ENCODE measurements at regions not wholly inside any gene's neighbourhood (a gene's known extent, or its start where the extent isn't known, plus 50 kb on each side); places are given as distances from the start of the nearest gene placed in this dataset.

DNA sequence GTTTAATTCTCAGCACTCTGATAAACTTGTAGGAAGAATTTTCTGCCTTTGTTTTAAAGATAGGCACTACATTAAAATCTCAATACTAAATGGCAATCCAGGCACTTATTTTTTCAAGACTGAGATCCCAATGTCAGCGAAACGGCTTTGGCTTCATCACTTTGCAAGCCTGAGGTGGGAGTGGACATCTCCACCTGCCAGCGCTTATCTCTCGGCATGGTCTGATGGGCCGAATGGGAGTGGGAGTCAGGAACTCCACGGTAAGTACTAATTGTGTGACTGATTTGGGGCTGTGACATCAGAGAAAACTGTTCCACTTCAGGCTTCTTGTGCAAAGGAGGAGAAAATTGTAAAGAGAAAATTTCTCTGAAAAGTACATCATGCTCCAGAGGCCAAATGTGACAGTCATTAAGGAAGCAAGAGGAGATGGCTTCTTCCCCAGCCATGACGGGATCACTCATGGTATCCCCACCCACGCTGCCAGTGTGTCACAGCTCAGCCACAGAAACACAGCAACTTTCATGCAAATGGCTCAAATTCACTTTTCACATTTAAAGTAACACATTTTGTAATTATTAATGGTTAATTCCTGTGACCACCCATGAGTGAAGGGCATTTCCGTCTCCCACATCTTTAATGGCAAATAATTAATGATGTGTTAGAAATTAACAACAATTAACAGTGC lies 385.5 kb upstream of the HNRNPA3 start:
- H3K27ac Mint-ChIP-seq: peak overlapping the region; percentile 87
- ATAC-seq: peak; percentile 53
- H3K4me3 Mint-ChIP-seq: peak overlapping the region; percentile 55
- peaks cover 1% of the 10 kb centered on the region for H3K27me3 Mint-ChIP-seq
- no peaks in the 10 kb centered on the region for H3K9me3 Mint-ChIP-seq
- DNase-seq: peak; percentile 61
- no peaks in the 10 kb centered on the region for H3K36me3 Mint-ChIP-seq (ENCODE audit: low read depth)
- peaks cover 53% of the 10 kb centered on the region for H3K4me1 Mint-ChIP-seq

DNA sequence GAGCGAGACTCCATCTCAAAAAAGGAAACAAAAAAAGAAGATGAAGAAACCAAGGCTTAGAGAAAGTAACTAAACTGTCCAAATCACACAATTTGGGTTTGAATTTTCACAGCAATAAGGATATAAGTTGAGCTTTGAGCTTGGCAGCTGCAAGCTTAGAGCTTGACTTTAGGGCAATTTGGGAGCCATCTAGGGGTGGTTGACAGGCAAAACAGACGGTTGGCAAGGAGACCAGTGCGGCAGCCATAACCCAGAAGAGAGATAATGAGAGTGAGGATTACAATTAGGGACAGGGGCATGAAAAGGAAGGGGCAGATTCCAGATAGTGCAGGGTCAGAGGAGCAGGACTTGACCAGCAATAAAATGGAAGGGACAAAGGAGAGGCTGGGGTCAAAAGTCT lies 382.2 kb upstream of the HNRNPA3 start:
- peaks cover 1% of the 10 kb centered on the region for H3K27me3 Mint-ChIP-seq
- H3K27ac Mint-ChIP-seq: no peak overlapping the region
- no peaks in the 10 kb centered on the region for H3K36me3 Mint-ChIP-seq (ENCODE audit: low read depth)
- ATAC-seq (peak; percentile 24), DNase-seq (no peak)
- no peak overlapping the region for H3K4me3 Mint-ChIP-seq
- peaks cover 30% of the 10 kb centered on the region for H3K4me1 Mint-ChIP-seq
- H3K9me3 Mint-ChIP-seq: no peaks in the 10 kb centered on the region

DNA sequence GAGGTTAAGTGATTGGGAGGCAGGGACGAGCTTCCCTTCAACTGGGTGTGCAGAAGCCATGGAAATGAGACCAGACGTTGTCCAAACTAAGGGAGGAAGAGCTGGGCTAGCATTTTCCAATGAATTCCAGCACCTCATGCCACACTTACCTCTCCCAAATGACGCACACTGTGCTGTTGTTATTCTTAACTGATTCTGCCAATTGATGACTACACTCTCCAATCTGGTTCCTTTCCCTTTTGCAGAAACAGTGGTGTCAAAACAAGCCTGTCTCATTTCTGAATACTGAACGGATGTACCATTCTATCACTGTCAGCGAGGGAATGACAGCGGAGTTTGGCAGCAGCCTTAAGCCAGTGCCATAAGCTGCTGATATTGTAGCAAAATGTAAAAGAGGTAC lies 380.5 kb upstream of the HNRNPA3 start:
- Mint-ChIP-seq H3K27me3 (peaks cover 1% of the 10 kb centered on the region), H3K4me3 (no peak overlapping the region), H3K27ac (no peak overlapping the region), H3K9me3 (peaks cover 5% of the 10 kb centered on the region), H3K4me1 (peaks cover 14% of the 10 kb centered on the region), H3K36me3 (ENCODE audit: low read depth) (no peaks in the 10 kb centered on the region)
- no peak for ATAC-seq
- no peak for DNase-seq

DNA sequence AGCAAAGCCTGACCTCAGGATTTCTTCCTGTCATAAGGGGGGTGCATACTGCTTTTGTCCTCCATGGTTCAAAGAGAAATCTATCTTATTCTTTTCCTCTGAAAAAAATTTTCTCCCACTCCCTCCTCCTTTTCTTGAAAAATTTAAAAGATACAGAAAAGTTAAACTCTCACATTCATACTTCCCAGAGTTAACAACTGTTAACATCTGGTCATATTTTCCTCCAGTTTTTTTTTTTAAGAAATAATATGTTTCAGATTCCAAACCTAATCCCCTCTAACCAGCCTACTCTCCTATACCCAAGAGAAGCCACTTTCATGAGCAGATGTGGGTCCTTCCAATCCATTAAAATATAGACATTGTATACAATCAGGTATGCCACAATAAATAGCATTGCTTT lies 378.9 kb upstream of the HNRNPA3 start:
- peaks cover 5% of the 10 kb centered on the region for H3K4me1 Mint-ChIP-seq
- peaks cover 1% of the 10 kb centered on the region for H3K27me3 Mint-ChIP-seq
- H3K4me3 Mint-ChIP-seq: no peak overlapping the region
- ATAC-seq (no peak), DNase-seq (no peak)
- H3K9me3 Mint-ChIP-seq: peaks cover 5% of the 10 kb centered on the region
- H3K27ac Mint-ChIP-seq: no peak overlapping the region
- no peaks in the 10 kb centered on the region for H3K36me3 Mint-ChIP-seq (ENCODE audit: low read depth)

DNA sequence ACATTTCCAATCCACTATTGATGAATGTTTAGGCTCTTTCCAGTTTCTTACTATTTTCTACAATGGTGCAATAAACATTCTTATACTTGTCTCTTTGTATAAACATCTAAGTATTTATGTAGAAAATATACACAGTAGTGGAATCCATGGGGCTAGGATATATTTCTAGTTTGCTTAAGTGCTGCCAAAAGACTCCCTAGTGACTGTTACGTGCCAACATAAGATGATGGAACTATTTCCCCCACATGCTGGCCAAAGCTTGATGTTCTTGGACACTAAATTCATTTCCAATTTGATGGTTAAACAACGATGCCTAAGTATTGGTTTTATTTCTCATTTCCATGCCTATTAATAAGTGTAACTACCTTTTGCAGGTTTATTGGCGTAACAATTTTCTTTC lies 378.4 kb upstream of the HNRNPA3 start:
- Mint-ChIP-seq H3K4me1 (peaks cover 5% of the 10 kb centered on the region), H3K27me3 (peaks cover 1% of the 10 kb centered on the region), H3K27ac (no peak overlapping the region), H3K36me3 (ENCODE audit: low read depth) (no peaks in the 10 kb centered on the region), H3K4me3 (no peak overlapping the region), H3K9me3 (peaks cover 5% of the 10 kb centered on the region)
- DNase-seq: no peak
- ATAC-seq: no peak

DNA sequence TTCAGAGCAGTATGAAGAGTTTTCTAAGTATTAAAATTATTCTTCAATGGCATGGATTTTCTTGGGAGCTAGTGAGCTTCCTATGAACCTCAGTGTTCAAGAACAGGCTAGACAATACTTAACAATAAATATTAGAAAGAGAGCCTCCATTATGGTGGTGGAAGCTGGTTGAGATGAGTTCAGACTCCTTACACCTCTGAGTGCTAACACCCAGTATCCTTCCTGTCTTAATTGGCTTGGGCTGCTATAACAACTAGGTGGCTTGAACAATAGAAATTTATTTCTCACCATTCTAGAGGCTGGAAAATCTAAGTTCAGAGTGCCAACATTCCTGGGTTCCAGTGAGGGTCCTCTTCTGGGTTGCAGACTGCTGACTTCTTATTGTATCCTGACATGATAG lies 369.4 kb upstream of the HNRNPA3 start:
- Mint-ChIP-seq H3K4me1 (peaks cover 8% of the 10 kb centered on the region), H3K9me3 (no peaks in the 10 kb centered on the region), H3K27me3 (no peaks in the 10 kb centered on the region), H3K4me3 (no peak overlapping the region), H3K36me3 (ENCODE audit: low read depth) (no peaks in the 10 kb centered on the region), H3K27ac (no peak overlapping the region)
- no peak for DNase-seq
- ATAC-seq: no peak

DNA sequence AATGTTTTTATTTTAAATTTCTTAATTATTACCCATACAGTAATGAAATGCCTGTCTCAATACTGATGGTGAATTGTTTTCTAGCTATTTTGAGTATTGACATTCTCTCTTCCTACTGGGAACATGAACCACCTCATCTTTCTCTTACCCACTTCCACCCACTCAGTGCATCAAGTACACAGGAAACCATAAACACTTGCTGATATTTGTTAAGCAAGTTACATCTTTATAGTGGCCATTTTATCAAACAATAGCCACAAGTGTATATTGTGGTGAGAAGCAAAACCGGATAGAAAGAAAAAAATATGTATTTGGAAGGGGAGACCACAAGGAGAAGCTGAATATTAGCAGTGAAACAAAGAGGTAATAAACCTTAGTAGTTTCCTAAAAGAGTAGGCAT lies 368.1 kb upstream of the HNRNPA3 start:
- peaks cover 8% of the 10 kb centered on the region for H3K4me1 Mint-ChIP-seq
- no peak for ATAC-seq

DNA sequence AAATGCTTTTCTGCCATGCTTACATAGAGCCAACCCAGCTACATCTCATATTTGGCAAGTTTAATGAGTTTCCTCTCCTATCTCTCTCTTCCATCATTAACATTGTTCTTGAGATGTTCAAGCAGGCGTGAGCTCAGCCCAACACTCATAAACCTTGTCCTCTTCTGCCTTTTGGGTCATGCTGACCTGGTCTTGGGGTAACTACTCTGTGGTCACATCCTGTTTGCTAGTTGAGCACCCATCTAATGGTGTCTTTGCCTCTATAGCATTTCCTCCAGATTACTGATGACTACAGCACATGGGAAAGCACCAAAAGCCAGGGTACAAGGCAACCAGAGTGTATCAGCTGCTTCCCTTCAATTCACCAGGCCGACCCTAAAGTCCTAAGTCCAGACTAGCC lies 366.9 kb upstream of the HNRNPA3 start:
- H3K27ac Mint-ChIP-seq: no peak overlapping the region
- DNase-seq (no peak), ATAC-seq (no peak)
- peaks cover 8% of the 10 kb centered on the region for H3K4me1 Mint-ChIP-seq
- no peaks in the 10 kb centered on the region for H3K27me3 Mint-ChIP-seq
- no peaks in the 10 kb centered on the region for H3K36me3 Mint-ChIP-seq (ENCODE audit: low read depth)
- H3K9me3 Mint-ChIP-seq: no peaks in the 10 kb centered on the region
- H3K4me3 Mint-ChIP-seq: no peak overlapping the region

More for the DNA sequence above, 368.1 kb upstream of the HNRNPA3 start:
- H3K27ac Mint-ChIP-seq: no peak overlapping the region
- H3K9me3 Mint-ChIP-seq: no peaks in the 10 kb centered on the region
- DNase-seq: no peak
- no peaks in the 10 kb centered on the region for H3K36me3 Mint-ChIP-seq (ENCODE audit: low read depth)
- no peak overlapping the region for H3K4me3 Mint-ChIP-seq
- no peaks in the 10 kb centered on the region for H3K27me3 Mint-ChIP-seq

DNA sequence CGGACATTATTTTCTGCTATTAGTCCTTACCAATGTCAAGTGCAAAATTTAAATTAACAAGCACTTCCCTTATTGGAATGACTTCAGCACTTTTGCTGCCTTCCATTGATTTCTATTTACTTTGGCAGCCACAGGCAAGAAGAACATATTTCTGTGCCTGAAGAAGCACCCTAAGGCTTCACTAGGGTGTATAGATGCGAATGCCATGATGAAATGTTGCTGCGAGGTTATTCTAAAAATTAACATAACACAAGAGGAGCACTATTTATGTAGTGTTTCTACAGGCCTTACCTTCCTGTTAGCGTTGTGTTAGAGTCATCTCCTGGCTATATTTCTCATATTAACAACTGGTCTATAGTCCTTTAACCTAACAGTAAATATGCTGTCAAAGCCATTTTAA lies 365.0 kb upstream of the HNRNPA3 start:
- Mint-ChIP-seq H3K27ac (no peak overlapping the region), H3K36me3 (ENCODE audit: low read depth) (no peaks in the 10 kb centered on the region), H3K4me3 (no peak overlapping the region), H3K9me3 (no peaks in the 10 kb centered on the region), H3K4me1 (peaks cover 16% of the 10 kb centered on the region), H3K27me3 (no peaks in the 10 kb centered on the region)
- no peak for DNase-seq
- no peak for ATAC-seq

DNA sequence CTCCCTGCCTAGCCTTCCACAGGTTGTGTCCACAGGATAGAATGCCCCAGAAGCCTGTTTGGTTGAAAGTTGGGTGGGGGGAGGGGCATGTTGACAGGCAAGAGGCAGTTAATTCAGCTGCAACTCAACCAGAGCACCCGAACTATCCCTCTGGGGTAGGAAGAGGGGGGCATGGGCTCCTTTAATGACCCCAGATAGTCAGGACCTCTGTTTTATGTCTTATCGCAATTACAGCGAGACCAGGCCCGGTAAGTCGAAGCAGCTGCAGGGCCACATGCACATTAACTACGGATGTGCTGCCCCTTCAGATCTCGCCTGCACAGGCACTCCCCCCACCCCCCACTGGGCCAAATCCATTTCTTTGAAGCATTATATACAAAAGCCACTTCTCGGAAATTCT lies 363.8 kb upstream of the HNRNPA3 start:
- Mint-ChIP-seq H3K9me3 (no peaks in the 10 kb centered on the region), H3K27ac (no peak overlapping the region), H3K27me3 (no peaks in the 10 kb centered on the region), H3K36me3 (ENCODE audit: low read depth) (no peaks in the 10 kb centered on the region), H3K4me1 (peaks cover 22% of the 10 kb centered on the region), H3K4me3 (no peak overlapping the region)
- DNase-seq: no peak
- no peak for ATAC-seq

DNA sequence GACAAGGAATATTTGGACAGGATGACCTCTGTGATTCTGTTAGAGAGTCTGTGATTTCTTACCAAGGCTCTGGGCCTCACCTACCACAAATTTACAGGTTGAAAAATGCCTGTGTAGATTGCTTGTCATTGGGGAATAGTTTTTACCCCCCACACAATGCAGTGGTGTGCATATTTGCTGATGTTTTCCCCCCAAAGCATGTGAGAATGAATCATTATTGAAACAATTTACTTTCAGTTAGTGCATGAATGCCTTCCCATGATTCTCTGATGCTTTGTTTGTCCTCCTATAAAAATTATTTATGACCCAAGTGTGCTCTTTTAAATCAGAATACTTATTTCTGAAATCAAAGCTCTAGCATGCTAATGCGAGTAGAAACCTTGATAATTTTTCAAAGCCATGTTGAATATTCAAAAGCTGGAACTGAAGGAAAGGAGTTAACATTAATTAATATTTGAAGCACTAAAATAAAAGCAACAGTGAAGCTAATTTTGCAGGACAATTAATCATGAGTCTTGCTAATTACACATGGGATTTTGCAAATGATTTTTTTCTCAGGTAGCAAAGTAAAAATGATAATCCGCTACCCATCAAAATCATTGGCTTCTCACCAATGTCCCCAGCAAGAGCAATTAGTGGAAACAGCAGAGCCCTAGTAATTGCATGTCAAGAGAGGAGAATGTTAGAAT lies 361.2 kb upstream of the HNRNPA3 start:
- H3K36me3 Mint-ChIP-seq (ENCODE audit: low read depth): no peaks in the 10 kb centered on the region
- H3K4me1 Mint-ChIP-seq: peaks cover 38% of the 10 kb centered on the region
- no peak overlapping the region for H3K27ac Mint-ChIP-seq
- H3K4me3 Mint-ChIP-seq: no peak overlapping the region
- no peaks in the 10 kb centered on the region for H3K9me3 Mint-ChIP-seq
- DNase-seq: no peak
- no peak for ATAC-seq
- H3K27me3 Mint-ChIP-seq: no peaks in the 10 kb centered on the region

DNA sequence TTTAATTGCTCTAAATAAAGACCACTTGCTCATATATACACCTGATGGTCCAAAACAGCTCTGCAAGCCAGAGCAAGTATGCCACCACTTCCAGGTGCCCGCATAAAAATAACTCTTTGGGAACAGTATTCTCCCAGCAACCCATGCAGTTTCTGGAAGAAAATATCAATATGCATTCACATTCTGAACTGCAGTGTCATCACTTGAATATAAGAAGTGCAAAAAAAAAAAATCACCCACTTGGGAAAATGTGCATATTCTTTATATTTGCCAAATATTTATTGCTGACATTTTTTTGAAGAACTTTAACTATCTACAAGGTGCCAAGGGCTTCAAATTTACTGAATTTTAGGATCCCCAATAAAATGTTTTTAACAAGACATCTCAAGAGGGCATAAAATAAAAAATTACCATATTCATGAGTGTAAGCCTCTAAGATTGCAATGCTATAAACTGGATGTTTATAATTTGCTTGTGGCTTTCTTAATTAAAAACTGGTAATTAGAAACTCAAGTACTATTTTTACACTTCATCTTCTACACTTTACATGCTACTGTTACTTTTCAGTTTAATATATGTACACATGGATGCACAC lies 360.6 kb upstream of the HNRNPA3 start:
- DNase-seq: no peak
- Mint-ChIP-seq H3K27me3 (no peaks in the 10 kb centered on the region), H3K4me3 (no peak overlapping the region), H3K27ac (no peak overlapping the region), H3K9me3 (no peaks in the 10 kb centered on the region), H3K4me1 (peaks cover 43% of the 10 kb centered on the region), H3K36me3 (ENCODE audit: low read depth) (no peaks in the 10 kb centered on the region)
- ATAC-seq: no peak

DNA sequence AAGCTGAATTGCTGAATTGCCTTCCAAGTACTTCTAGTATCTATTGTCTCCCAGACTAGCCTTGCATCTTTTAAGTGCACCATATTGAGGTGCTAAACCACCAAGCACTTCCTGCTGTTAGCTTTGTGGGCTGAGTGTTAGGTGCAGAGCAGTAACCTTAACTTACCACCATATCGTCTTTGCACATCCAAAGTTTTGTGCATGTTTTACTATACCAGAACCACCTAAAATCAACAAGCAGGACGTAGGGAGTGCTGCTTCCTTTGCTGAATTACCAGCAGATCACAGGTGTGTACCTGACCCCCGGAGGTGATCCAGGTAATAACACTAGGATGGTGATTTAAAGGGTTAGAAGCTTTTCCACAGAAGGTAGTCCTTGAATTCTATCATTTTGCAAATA lies 359.9 kb upstream of the HNRNPA3 start:
- Mint-ChIP-seq H3K36me3 (ENCODE audit: low read depth) (no peaks in the 10 kb centered on the region), H3K27me3 (no peaks in the 10 kb centered on the region), H3K4me1 (peaks cover 48% of the 10 kb centered on the region), H3K27ac (no peak overlapping the region), H3K9me3 (no peaks in the 10 kb centered on the region), H3K4me3 (no peak overlapping the region)
- ATAC-seq: peak; percentile 75
- DNase-seq: no peak

DNA sequence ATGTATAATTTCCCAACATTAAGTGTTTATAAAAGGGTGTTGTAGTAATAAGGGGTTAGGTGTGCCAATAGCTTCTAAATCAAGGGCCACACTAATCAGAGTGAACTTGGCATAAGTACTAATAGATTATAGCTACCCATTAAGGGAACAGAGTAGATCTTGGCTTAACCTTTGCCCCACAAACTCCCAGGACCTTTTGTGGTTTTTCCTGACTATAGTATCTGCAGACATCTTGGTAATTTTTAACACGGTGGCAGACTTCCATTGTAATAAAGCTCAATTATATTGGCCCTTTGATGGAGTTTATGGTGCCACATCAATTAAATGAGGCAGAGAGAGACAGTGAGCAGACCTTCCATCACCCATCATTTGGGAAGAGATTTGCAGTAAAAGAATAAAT lies 358.5 kb upstream of the HNRNPA3 start:
- no peaks in the 10 kb centered on the region for H3K27me3 Mint-ChIP-seq
- no peak for DNase-seq
- ATAC-seq: no peak
- no peaks in the 10 kb centered on the region for H3K9me3 Mint-ChIP-seq
- no peaks in the 10 kb centered on the region for H3K36me3 Mint-ChIP-seq (ENCODE audit: low read depth)
- peaks cover 48% of the 10 kb centered on the region for H3K4me1 Mint-ChIP-seq
- H3K27ac Mint-ChIP-seq: no peak overlapping the region
- no peak overlapping the region for H3K4me3 Mint-ChIP-seq

DNA sequence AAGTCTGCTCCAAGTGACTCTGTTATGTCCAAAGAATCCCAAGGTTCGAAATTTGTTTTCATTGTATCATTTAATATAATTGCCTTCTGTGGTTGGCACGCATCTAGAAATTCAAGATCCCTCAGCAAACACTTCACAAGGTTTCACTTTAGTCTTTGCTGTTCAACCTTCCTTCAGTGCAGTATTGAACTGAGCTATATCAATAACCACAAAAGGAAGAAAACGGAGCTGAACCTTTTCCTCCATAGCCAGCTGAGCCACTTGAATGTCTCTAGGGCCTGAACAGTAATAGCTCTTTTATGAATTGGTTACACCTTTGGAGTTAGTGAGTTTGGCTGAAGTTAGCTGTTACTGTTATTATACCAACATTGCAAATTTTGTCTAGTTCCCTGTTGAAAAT lies 357.7 kb upstream of the HNRNPA3 start:
- Mint-ChIP-seq H3K27me3 (no peaks in the 10 kb centered on the region), H3K4me1 (peaks cover 48% of the 10 kb centered on the region), H3K36me3 (ENCODE audit: low read depth) (no peaks in the 10 kb centered on the region), H3K27ac (no peak overlapping the region), H3K9me3 (no peaks in the 10 kb centered on the region), H3K4me3 (no peak overlapping the region)
- no peak for ATAC-seq
- DNase-seq: no peak
